HPDE6-E6E7 (cell line): ENCODE measurements at regions not wholly inside any gene's neighbourhood (a gene's known extent, or its start where the extent isn't known, plus 50 kb on each side); places are given as distances from the start of the nearest gene placed in this dataset.
A peak's percentile ranks its signal among the peaks of the same experiment; 100 is the strongest.
"Not testable (repeated sequence)": the region's sequence is repeated elsewhere in the genome, so short reads cannot be mapped to it uniquely, and the experiment has no call there.

Experiments used
- DNase-seq: peaks from one replicate; pipeline ENCODE4 v3.0.0; 2011; ENCODE audit warnings: missing footprints; ENCODE audit errors: extremely low spot score

GRCh38 chr5:18329328-18329727, 695.1 kb downstream of the TAF11L14 start:
- DNase-seq = no peak

GRCh38 chr5:18333841-18334240, 699.6 kb downstream of the TAF11L14 start:
- DNase-seq = no peak

GRCh38 chr5:18334949-18335348, 700.7 kb downstream of the TAF11L14 start:
- no peak for DNase-seq

- no peak for DNase-seq
Observed at GRCh38 chr5:18354828-18355227, 720.6 kb downstream of the TAF11L14 start.

GRCh38 chr5:18357486-18357885, 723.2 kb downstream of the TAF11L14 start:
- no peak for DNase-seq

- DNase-seq = no peak
Observed at GRCh38 chr5:18366234-18366633, 732.0 kb downstream of the TAF11L14 start.

GRCh38 chr5:18370531-18370930, 736.3 kb downstream of the TAF11L14 start:
- no peak for DNase-seq

GRCh38 chr5:18375641-18376040, 741.4 kb downstream of the TAF11L14 start:
- no peak for DNase-seq

GRCh38 chr5:18378066-18378465, 743.8 kb downstream of the TAF11L14 start:
- no peak for DNase-seq

- no peak for DNase-seq
Observed at GRCh38 chr5:18379189-18379588, 744.9 kb downstream of the TAF11L14 start.

GRCh38 chr5:18380729-18381362, 746.6 kb downstream of the TAF11L14 start:
- DNase-seq = no peak

GRCh38 chr5:18393565-18394442, 759.5 kb downstream of the TAF11L14 start:
- DNase-seq = peak; percentile 75

GRCh38 chr5:18394443-18394804, 760.2 kb downstream of the TAF11L14 start:
- DNase-seq = no peak

- DNase-seq = peak; percentile 15
Observed at GRCh38 chr5:18395126-18396110, 761.2 kb downstream of the TAF11L14 start.

GRCh38 chr5:18397371-18397770, 763.1 kb downstream of the TAF11L14 start:
- no peak for DNase-seq

- no peak for DNase-seq
Observed at GRCh38 chr5:18397891-18398290, 763.6 kb downstream of the TAF11L14 start.

- DNase-seq = not testable (repeated sequence)
Observed at GRCh38 chr5:18399461-18400327, 765.4 kb downstream of the TAF11L14 start.

- no peak for DNase-seq
Observed at GRCh38 chr5:18403141-18403540, 768.9 kb downstream of the TAF11L14 start.

GRCh38 chr5:18403941-18404438, 769.7 kb downstream of the TAF11L14 start:
- no peak for DNase-seq

GRCh38 chr5:18420711-18421110, 786.5 kb downstream of the TAF11L14 start:
- no peak for DNase-seq

- DNase-seq = no peak
Observed at GRCh38 chr5:18433336-18433735, 799.1 kb downstream of the TAF11L14 start.
